ENCODE measurements at regions not wholly inside any gene's neighbourhood (a gene's known extent, or its start where the extent isn't known, plus 50 kb on each side); places are given as distances from the start of the nearest gene placed in this dataset.

- TF ChIP-seq GATA2 (IDR thresholded peaks at IDR 0.05; ENCODE audit: low read depth, low read length): no peak
- TF ChIP-seq GATA3 (IDR thresholded peaks at IDR 0.05; ENCODE audit: low read depth, low read length): no peak
These were observed 318.3 kb downstream of the IRS2 start for GRCh38 chr13:109468123-109468522.

GRCh38 chr13:109465148-109465547, 321.2 kb downstream of the IRS2 start:
- TF ChIP-seq GATA2 (IDR thresholded peaks at IDR 0.05; ENCODE audit: low read depth, low read length): no peak
- TF ChIP-seq GATA3 (IDR thresholded peaks at IDR 0.05; ENCODE audit: low read depth, low read length): no peak

- TF ChIP-seq GATA3 (IDR thresholded peaks at IDR 0.05; ENCODE audit: low read depth, low read length): no peak
- no peak for TF ChIP-seq GATA2 (IDR thresholded peaks at IDR 0.05; ENCODE audit: low read depth, low read length)
These were observed 332.0 kb downstream of the IRS2 start for GRCh38 chr13:109454167-109454917.

- no peak for TF ChIP-seq GATA3 (IDR thresholded peaks at IDR 0.05; ENCODE audit: low read depth, low read length)
- no peak for TF ChIP-seq GATA2 (IDR thresholded peaks at IDR 0.05; ENCODE audit: low read depth, low read length)
These were observed 334.7 kb downstream of the IRS2 start for GRCh38 chr13:109451726-109452125.

GRCh38 chr13:109448629-109449028, 337.8 kb downstream of the IRS2 start:
- TF ChIP-seq GATA3 (IDR thresholded peaks at IDR 0.05; ENCODE audit: low read depth, low read length) (no peak), GATA2 (IDR thresholded peaks at IDR 0.05; ENCODE audit: low read depth, low read length) (no peak)

GRCh38 chr13:109447667-109448066, 338.7 kb downstream of the IRS2 start:
- no peak for TF ChIP-seq GATA2 (IDR thresholded peaks at IDR 0.05; ENCODE audit: low read depth, low read length)
- TF ChIP-seq GATA3 (IDR thresholded peaks at IDR 0.05; ENCODE audit: low read depth, low read length): no peak

- TF ChIP-seq GATA3 (IDR thresholded peaks at IDR 0.05; ENCODE audit: low read depth, low read length): no peak
- TF ChIP-seq GATA2 (IDR thresholded peaks at IDR 0.05; ENCODE audit: low read depth, low read length): no peak
These were observed 346.1 kb downstream of the IRS2 start for GRCh38 chr13:109440320-109440719.

GRCh38 chr13:109439813-109440212, 346.6 kb downstream of the IRS2 start:
- no peak for TF ChIP-seq GATA3 (IDR thresholded peaks at IDR 0.05; ENCODE audit: low read depth, low read length)

GRCh38 chr13:109436841-109437240, 349.5 kb downstream of the IRS2 start:
- TF ChIP-seq GATA3 (IDR thresholded peaks at IDR 0.05; ENCODE audit: low read depth, low read length) (no peak), GATA2 (IDR thresholded peaks at IDR 0.05; ENCODE audit: low read depth, low read length) (no peak)

GRCh38 chr13:109436055-109436622, 350.2 kb downstream of the IRS2 start:
- TF ChIP-seq GATA3 (IDR thresholded peaks at IDR 0.05; ENCODE audit: low read depth, low read length) (no peak), GATA2 (IDR thresholded peaks at IDR 0.05; ENCODE audit: low read depth, low read length) (no peak)

GRCh38 chr13:109431217-109431616, 355.2 kb downstream of the IRS2 start:
- TF ChIP-seq GATA2 (IDR thresholded peaks at IDR 0.05; ENCODE audit: low read depth, low read length): no peak
- TF ChIP-seq GATA3 (IDR thresholded peaks at IDR 0.05; ENCODE audit: low read depth, low read length): no peak

- no peak for TF ChIP-seq GATA2 (IDR thresholded peaks at IDR 0.05; ENCODE audit: low read depth, low read length)
- no peak for TF ChIP-seq GATA3 (IDR thresholded peaks at IDR 0.05; ENCODE audit: low read depth, low read length)
These were observed 358.2 kb downstream of the IRS2 start for GRCh38 chr13:109428146-109428545.

GRCh38 chr13:109427695-109428094, 358.7 kb downstream of the IRS2 start:
- TF ChIP-seq GATA2 (IDR thresholded peaks at IDR 0.05; ENCODE audit: low read depth, low read length) (no peak), GATA3 (IDR thresholded peaks at IDR 0.05; ENCODE audit: low read depth, low read length) (no peak)

- no peak for TF ChIP-seq GATA3 (IDR thresholded peaks at IDR 0.05; ENCODE audit: low read depth, low read length)
These were observed 359.2 kb downstream of the IRS2 start for GRCh38 chr13:109427148-109427547.

GRCh38 chr13:109426690-109426990, 359.7 kb downstream of the IRS2 start:
- TF ChIP-seq GATA2 (IDR thresholded peaks at IDR 0.05; ENCODE audit: low read depth, low read length): no peak
- TF ChIP-seq GATA3 (IDR thresholded peaks at IDR 0.05; ENCODE audit: low read depth, low read length): no peak
